ENCODE measurements at regions not wholly inside any gene's neighbourhood (a gene's known extent, or its start where the extent isn't known, plus 50 kb on each side); places are given as distances from the start of the nearest gene placed in this dataset.

GRCh38 chr22:44574640-44575380 lies 76.8 kb upstream of the RTL6 start:
- no peak for DNase-seq (ENCODE audit: insufficient read length, low spot score, missing footprints)
- no peaks in the 10 kb centered on the region for H4K20me1 ChIP-seq (ENCODE audit: insufficient read depth, low read length)
- no peaks in the 10 kb centered on the region for H3K79me2 ChIP-seq (ENCODE audit: insufficient read depth, low read length)
- no peaks in the 10 kb centered on the region for H3K36me3 ChIP-seq (ENCODE audit: insufficient read depth, low read length)
- H2AFZ ChIP-seq (ENCODE audit: low read length) = no peak overlapping the region
- peak overlapping the region; percentile 20 for H3K27ac ChIP-seq (ENCODE audit: low read depth, low read length)
- no peaks in the 10 kb centered on the region for H3K9me3 ChIP-seq (ENCODE audit: low read depth, low read length)
- TF ChIP-seq CTCF (IDR thresholded peaks at IDR 0.05; ENCODE audit: extremely low read depth, low read depth, low read length) = no peak
- no peak overlapping the region for H3K4me3 ChIP-seq (ENCODE audit: insufficient read depth, low read length)
- H3K4me1 ChIP-seq (ENCODE audit: insufficient read depth, low read length) = peaks cover 8% of the 10 kb centered on the region
- H3K4me2 ChIP-seq (ENCODE audit: insufficient read depth, low read length) = no peak overlapping the region
- peaks cover 24% of the 10 kb centered on the region for H3K27me3 ChIP-seq (ENCODE audit: insufficient read depth, low read length)

- DNase-seq (ENCODE audit: insufficient read length, low spot score, missing footprints) = peak; percentile 95
- no peaks in the 10 kb centered on the region for H3K36me3 ChIP-seq (ENCODE audit: insufficient read depth, low read length)
- no peak overlapping the region for H3K4me3 ChIP-seq (ENCODE audit: insufficient read depth, low read length)
- H3K27me3 ChIP-seq (ENCODE audit: insufficient read depth, low read length) = peaks cover 18% of the 10 kb centered on the region
- H3K27ac ChIP-seq (ENCODE audit: low read depth, low read length) = peak overlapping the region; percentile 20
- peaks cover 8% of the 10 kb centered on the region for H3K4me1 ChIP-seq (ENCODE audit: insufficient read depth, low read length)
- H4K20me1 ChIP-seq (ENCODE audit: insufficient read depth, low read length) = no peaks in the 10 kb centered on the region
- H3K9me3 ChIP-seq (ENCODE audit: low read depth, low read length) = no peaks in the 10 kb centered on the region
- no peak overlapping the region for H3K4me2 ChIP-seq (ENCODE audit: insufficient read depth, low read length)
- no peaks in the 10 kb centered on the region for H3K79me2 ChIP-seq (ENCODE audit: insufficient read depth, low read length)
- no peak for TF ChIP-seq CTCF (IDR thresholded peaks at IDR 0.05; ENCODE audit: extremely low read depth, low read depth, low read length)
- no peak overlapping the region for H2AFZ ChIP-seq (ENCODE audit: low read length)
These were observed 76.1 kb upstream of the RTL6 start for GRCh38 chr22:44574057-44574639.

DNA sequence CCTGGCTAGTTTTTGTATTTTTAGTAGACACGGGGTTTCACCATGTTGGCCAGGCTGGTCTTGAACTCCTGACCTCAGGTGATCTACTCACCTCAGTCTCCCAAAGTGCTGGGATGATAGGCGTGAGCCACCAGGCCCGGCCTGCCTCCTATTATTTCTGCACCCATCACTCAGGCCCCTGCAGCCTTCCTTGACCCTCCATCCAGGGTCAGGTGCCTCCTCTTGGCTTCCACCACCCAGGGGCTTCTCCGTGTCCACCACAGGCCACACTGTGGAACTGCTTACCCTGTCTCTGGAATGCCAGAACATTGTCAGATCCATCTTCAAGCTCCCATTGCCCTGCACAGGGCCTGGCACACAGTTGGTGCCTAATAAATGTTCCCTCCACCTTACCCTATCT lies 75.4 kb upstream of the RTL6 start:
- Histone ChIP-seq H3K27me3 (ENCODE audit: insufficient read depth, low read length) (peaks cover 13% of the 10 kb centered on the region), H3K9me3 (ENCODE audit: low read depth, low read length) (no peaks in the 10 kb centered on the region), H2AFZ (ENCODE audit: low read length) (no peak overlapping the region), H3K36me3 (ENCODE audit: insufficient read depth, low read length) (no peaks in the 10 kb centered on the region), H4K20me1 (ENCODE audit: insufficient read depth, low read length) (no peaks in the 10 kb centered on the region), H3K4me2 (ENCODE audit: insufficient read depth, low read length) (no peak overlapping the region), H3K79me2 (ENCODE audit: insufficient read depth, low read length) (no peaks in the 10 kb centered on the region), H3K27ac (ENCODE audit: low read depth, low read length) (no peak overlapping the region), H3K4me1 (ENCODE audit: insufficient read depth, low read length) (peaks cover 8% of the 10 kb centered on the region), H3K4me3 (ENCODE audit: insufficient read depth, low read length) (no peak overlapping the region)
- DNase-seq (ENCODE audit: insufficient read length, low spot score, missing footprints) = no peak
- no peak for TF ChIP-seq CTCF (IDR thresholded peaks at IDR 0.05; ENCODE audit: extremely low read depth, low read depth, low read length)

- peak; percentile 76 for DNase-seq (ENCODE audit: insufficient read length, low spot score, missing footprints)
- no peak for TF ChIP-seq CTCF (IDR thresholded peaks at IDR 0.05; ENCODE audit: extremely low read depth, low read depth, low read length)
- Histone ChIP-seq H3K79me2 (ENCODE audit: insufficient read depth, low read length) (no peaks in the 10 kb centered on the region), H3K4me3 (ENCODE audit: insufficient read depth, low read length) (no peak overlapping the region), H3K9me3 (ENCODE audit: low read depth, low read length) (no peaks in the 10 kb centered on the region), H3K36me3 (ENCODE audit: insufficient read depth, low read length) (no peaks in the 10 kb centered on the region), H3K4me2 (ENCODE audit: insufficient read depth, low read length) (no peak overlapping the region), H3K27ac (ENCODE audit: low read depth, low read length) (no peak overlapping the region), H4K20me1 (ENCODE audit: insufficient read depth, low read length) (no peaks in the 10 kb centered on the region), H2AFZ (ENCODE audit: low read length) (peak overlapping the region; percentile 28), H3K4me1 (ENCODE audit: insufficient read depth, low read length) (peaks cover 8% of the 10 kb centered on the region), H3K27me3 (ENCODE audit: insufficient read depth, low read length) (peaks cover 8% of the 10 kb centered on the region)
These were observed 74.6 kb upstream of the RTL6 start for GRCh38 chr22:44572414-44573207.

All from osteoblast (primary cell).